Coronary artery (tissue), 2 donors: ENCODE measurements at regions not wholly inside any gene's neighbourhood (a gene's known extent, or its start where the extent isn't known, plus 50 kb on each side); places are given as distances from the start of the nearest gene placed in this dataset.

Experiments used
- DNase-seq: peaks from one replicate; pipeline ENCODE4 v3.0.0-alpha.2; 2017; ENCODE audit warnings: low spot score
- H3K27ac ChIP-seq, 2 donors: fragments of 200-600 bp; sonication (generic); one replicate each; pipeline ENCODE4 v1.5.1; 2016 to 2019
- H3K4me3 ChIP-seq: fragments of 200-600 bp; sonication (generic); 2 replicates; pipeline ENCODE4 v1.5.1; 2016; ENCODE audit warnings: mild to moderate bottlenecking, moderate library complexity
- TF ChIP-seq, protein P1 (sequence below): fragments of 200-600 bp; sonication (generic); IDR thresholded peaks from one replicate; pipeline ENCODE4 v1.5.1; 2019; ENCODE audit warnings: antibody characterized with exemption

- TF ChIP-seq, protein P1, sequence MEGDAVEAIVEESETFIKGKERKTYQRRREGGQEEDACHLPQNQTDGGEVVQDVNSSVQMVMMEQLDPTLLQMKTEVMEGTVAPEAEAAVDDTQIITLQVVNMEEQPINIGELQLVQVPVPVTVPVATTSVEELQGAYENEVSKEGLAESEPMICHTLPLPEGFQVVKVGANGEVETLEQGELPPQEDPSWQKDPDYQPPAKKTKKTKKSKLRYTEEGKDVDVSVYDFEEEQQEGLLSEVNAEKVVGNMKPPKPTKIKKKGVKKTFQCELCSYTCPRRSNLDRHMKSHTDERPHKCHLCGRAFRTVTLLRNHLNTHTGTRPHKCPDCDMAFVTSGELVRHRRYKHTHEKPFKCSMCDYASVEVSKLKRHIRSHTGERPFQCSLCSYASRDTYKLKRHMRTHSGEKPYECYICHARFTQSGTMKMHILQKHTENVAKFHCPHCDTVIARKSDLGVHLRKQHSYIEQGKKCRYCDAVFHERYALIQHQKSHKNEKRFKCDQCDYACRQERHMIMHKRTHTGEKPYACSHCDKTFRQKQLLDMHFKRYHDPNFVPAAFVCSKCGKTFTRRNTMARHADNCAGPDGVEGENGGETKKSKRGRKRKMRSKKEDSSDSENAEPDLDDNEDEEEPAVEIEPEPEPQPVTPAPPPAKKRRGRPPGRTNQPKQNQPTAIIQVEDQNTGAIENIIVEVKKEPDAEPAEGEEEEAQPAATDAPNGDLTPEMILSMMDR = no peak
- no peak overlapping the region for H3K4me3 ChIP-seq
- no peak for DNase-seq
- H3K27ac ChIP-seq = no peak overlapping the region
Measured at GRCh38 chr10:55367555-55367954, 566.5 kb upstream of the PCDH15 start.

- DNase-seq = no peak
- TF ChIP-seq, protein P1 = no peak
- Histone ChIP-seq H3K27ac (no peak overlapping the region), H3K4me3 (no peak overlapping the region)
Measured at GRCh38 chr10:55358539-55358938, 557.5 kb upstream of the PCDH15 start.

DNA sequence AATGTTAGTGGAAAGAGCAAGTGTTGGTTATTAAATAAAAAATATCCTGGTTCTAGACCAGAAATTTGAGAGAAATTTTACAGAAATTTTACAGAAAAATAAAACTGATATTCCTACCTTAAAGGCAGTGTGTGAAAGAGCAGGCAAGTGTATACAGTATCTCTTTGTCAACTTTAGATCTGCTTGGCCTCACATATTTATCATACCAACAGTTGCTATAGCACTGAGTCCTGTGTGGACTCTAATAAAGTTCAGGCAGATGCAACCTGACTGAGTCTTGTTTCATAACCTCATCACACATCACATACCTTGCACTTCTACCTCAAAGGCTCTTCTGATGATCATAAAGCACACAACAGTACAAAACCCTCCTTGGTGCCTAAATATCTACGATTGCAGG, 552.4 kb upstream of the PCDH15 start:
- DNase-seq = no peak
- TF ChIP-seq, protein P1 = no peak
- H3K27ac ChIP-seq = no peak overlapping the region
- no peak overlapping the region for H3K4me3 ChIP-seq

DNA sequence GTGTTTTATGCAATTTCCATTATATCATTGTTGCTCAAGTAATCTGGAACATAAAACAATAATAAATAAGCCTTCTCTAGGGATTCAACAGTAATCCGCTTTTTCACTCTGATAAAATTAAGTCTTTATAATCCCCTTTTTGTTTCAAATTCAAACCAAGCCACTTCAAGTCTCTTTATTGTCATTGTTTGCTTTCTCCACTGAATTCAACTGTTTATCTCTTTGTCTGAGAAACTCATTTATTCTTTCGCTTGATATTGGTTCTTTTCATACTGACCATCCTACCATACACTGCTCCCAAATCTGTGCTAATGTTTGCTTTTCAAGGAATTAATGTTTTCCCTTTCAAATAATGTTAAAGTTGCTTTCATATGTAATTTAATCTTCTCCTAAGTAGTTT, 550.4 kb upstream of the PCDH15 start:
- TF ChIP-seq, protein P1 = no peak
- no peak for DNase-seq
- Histone ChIP-seq H3K27ac (no peak overlapping the region), H3K4me3 (no peak overlapping the region)

DNA sequence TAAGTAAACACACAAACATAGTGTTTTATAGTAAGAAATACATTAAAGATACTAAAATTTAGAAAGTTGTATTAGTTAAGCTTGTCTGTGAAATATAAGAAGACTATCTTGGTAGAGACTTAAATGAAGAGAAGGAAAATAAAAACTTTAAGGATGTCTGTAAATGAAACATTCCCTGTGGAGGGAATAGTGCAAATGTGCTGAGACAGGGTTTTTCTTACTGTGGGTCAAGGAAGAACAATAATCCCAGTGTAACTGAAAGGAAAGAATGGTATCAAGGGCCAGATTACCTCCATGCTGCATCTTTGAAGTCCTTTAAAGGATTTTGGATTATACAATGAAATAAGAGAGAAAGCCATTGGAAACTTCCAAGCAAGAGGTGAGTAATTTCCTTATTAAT, 547.5 kb upstream of the PCDH15 start:
- Histone ChIP-seq H3K4me3 (no peak overlapping the region), H3K27ac (no peak overlapping the region)
- TF ChIP-seq, protein P1 = no peak
- DNase-seq = no peak

DNA sequence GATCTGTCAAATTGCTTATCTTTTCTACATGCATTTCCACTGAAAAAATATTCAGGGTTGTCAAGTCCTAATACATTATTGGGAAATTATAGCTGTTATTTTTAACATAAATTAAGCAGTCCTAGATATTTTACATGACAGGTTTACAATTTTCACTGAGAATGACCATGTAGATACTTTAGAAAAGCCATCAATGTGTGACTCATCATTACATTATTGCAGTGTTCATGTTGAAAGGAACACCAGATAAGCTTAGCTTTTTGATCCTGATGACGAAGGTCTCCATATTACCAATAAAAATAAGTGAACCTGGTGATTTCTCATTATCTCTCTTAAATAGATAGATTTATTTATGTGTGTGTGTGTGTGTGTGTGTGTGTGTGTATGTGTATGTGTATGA, 529.5 kb upstream of the PCDH15 start:
- no peak overlapping the region for H3K4me3 ChIP-seq
- H3K27ac ChIP-seq = no peak overlapping the region
- TF ChIP-seq, protein P1 = no peak
- no peak for DNase-seq

GRCh38 chr10:55329796-55330195, 528.8 kb upstream of the PCDH15 start:
- TF ChIP-seq, protein P1 = no peak
- DNase-seq = no peak
- no peak overlapping the region for H3K27ac ChIP-seq
- H3K4me3 ChIP-seq = no peak overlapping the region
